ENCODE measurements at regions not wholly inside any gene's neighbourhood (a gene's known extent, or its start where the extent isn't known, plus 50 kb on each side); places are given as distances from the start of the nearest gene placed in this dataset.

DNA sequence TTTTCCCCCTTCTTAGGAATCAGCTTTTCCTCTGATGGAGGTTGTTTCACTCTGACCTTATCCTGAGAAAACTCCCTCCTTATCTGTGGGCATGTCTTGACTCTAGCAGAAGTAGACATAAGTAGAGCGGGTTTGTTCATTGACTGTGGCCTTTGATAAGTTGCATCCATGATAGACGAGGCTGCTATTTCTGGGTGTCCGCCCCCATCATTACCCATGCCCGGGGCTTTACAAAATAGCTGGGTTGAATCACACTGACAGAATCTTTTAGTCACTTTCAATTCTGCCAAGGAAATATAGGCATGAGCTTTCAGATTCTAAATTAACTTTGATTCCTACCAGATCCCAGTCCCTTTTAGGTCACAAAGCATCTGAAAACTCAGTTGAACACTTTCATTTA lies 223.8 kb downstream of the SEC61B start:
- DNase-seq, result no peak

GRCh38 chr9:99447951-99448350 lies 225.9 kb downstream of the SEC61B start:
- DNase-seq, result no peak

- DNase-seq, result no peak
These were observed 227.6 kb downstream of the SEC61B start for GRCh38 chr9:99449726-99450125.

DNA sequence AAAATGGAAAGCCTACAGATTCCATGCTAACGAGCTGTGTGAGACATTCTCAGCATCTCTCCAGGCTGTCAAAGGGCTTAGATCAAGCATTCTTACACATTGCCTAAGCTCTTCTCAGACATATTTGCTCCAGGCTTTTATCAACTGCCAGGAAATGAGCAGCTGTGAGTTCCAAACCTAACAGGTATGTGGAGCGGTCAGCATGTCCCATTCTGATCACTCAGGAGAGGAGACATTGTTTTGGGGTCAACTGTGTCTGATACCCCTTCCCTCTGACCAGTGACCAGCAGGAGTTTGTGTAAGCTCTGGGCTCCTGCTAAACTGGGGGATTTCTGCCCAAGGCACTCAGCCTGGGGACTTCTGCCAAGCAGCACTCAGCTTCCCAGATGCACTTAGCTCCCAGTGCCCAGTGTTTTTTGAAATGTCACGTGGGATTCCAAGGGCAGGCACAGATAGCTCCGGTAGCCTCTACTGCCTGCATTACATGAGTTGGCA lies 229.1 kb downstream of the SEC61B start:
- DNase-seq, result no peak

DNA sequence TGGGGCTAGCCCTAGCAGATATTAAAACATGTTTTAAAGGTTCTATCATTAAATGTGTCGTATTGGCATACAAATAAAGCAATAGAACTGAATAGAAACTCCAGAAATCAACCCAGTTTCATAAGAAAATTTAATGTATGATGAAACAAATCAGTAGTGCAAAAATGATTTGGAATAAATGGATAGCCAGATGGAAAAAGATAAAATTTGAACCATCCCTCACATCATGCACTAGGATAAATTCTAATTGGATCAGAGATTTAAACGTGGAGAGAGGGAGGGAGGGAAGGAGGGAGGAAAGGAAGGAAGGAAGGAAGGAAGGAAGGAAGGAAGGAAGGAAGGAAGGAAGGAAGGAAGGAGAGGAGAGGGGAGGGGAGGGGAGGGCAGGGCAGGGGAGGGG lies 235.3 kb downstream of the SEC61B start:
- no peak for DNase-seq

GRCh38 chr9:99457981-99458380 lies 235.9 kb downstream of the SEC61B start:
- no peak for DNase-seq

DNA sequence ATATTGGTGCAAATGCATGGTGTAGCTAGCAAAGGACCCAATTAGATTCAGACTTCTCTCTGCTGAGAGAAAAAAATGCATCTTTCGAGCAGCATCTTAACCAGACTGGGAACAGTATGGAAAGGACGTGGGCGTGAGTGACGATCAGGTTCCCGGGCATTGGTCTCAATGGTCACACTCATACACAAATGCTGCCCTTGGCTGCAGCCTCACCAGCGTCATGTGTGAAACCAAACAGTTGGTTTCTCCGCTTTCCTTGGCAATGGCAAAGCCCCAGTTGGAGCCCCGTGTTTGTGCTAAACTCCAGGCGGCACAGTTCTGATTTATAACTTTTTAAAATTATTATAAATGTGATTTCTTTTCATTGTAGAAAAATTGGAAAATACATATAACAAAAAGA lies 237.8 kb downstream of the SEC61B start:
- DNase-seq, result no peak

DNA sequence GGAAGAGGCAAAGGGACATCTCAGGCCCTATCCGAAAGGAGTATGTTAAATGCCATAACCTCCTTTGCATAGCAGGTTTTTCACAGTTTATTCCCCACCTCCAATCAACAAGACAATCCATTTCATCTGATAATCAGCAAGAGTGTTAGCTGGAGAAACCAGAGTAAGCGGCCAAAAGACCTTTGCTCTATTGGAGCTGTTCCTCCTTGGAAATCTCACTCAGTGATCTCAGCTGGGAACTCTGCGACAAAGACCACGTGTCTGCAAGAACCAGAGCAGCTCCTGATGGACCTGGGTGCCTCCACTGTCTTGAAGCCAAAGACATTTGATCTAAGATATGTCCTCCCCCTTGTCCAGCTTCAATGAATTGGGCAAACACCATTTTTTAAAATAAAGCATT lies 241.0 kb downstream of the SEC61B start:
- no peak for DNase-seq

DNA sequence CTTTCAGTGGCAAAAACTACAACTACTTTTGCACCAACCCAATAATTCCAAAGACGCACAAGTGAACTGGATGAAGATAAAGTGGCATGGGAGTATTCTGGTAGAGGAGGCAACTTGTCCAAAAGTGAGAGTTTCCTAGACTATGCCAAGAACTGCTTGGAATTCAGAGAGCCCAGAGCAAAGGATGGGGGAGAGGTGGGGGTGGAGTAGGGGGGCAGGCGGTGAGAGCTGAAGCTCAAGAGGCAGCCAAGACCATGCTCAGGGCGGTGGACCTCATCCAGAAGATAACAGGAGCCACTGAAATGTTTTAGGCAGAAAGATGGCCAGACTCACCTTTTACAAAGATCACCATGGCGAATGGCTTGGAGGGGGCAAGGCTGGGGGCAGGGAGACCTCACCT lies 242.5 kb downstream of the SEC61B start:
- no peak for DNase-seq

GRCh38 chr9:99465231-99465907 lies 243.3 kb downstream of the SEC61B start:
- no peak for DNase-seq

DNA sequence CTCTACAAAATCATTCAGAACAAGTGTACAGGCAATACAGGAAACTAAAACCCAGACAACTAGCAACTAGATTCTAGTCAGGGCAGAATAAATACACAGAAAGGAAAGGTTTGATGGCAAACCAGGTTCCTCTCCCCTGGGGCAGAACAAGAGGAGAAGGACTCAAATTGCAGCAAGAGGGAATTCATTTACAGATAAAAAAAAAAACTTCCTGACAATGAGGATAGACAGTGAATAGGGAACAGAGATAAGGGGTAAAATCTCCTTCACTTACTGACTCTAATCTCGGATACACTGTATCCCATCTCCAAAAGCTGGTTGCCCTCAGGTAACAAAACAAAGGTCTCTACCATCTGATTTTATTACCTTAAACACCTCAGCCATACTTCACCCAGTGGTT lies 244.0 kb downstream of the SEC61B start:
- DNase-seq, result no peak

DNA sequence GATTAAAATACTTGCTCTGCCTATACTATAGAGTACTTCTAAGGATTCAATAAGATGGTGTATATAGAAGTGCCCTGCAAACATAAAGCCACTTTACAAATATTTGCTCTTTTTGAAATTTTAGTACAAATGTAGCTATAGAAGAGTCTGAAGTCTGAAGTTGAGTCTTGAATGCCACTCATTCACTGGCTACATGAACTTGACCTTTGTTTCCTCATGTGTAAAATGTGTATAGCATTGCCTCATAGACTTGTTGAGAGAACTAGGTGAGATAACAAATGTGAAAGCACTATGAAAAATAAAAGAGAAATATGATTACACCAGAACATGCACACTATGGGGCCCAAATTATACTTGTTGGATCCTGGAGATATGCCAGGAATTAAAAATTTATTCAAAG lies 244.7 kb downstream of the SEC61B start:
- no peak for DNase-seq

GRCh38 chr9:99471033-99471432 lies 249.0 kb downstream of the SEC61B start:
- DNase-seq, result no peak

GRCh38 chr9:99472240-99472915 lies 250.3 kb downstream of the SEC61B start:
- no peak for DNase-seq

DNA sequence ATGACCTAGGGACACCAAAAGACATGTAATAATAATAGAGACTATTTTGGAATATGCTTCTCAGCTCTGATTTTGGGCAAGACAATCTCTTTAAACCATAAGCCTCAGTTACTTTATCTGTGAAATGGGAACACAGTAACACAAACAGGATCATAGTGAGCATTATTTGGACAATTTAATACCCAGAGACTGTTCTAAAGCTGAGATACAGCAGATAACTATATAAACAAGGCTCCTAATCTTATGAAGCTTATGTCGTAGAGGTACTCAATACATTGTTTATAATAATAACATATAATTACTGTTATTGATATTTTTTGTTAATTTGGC lies 250.8 kb downstream of the SEC61B start:
- no peak for DNase-seq

DNA sequence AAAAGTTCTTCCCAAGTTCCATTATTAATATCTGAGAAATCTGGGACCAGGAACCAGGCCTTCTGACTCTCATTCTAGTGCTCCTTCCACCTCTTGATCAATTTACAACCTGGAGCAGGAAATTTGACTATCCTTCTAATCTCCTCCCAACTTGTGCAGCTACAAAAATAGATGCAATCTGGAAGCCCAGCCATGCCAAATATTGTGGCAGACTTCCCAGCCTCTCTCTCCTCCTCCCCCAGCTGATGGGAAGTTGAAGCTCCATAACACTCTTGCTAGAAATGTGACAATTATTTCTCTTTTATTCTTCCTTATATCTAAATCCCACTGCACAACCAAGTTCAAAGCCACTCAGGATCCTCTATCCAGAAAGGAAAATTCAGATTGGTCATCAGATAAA lies 252.1 kb downstream of the SEC61B start:
- no peak for DNase-seq

DNA sequence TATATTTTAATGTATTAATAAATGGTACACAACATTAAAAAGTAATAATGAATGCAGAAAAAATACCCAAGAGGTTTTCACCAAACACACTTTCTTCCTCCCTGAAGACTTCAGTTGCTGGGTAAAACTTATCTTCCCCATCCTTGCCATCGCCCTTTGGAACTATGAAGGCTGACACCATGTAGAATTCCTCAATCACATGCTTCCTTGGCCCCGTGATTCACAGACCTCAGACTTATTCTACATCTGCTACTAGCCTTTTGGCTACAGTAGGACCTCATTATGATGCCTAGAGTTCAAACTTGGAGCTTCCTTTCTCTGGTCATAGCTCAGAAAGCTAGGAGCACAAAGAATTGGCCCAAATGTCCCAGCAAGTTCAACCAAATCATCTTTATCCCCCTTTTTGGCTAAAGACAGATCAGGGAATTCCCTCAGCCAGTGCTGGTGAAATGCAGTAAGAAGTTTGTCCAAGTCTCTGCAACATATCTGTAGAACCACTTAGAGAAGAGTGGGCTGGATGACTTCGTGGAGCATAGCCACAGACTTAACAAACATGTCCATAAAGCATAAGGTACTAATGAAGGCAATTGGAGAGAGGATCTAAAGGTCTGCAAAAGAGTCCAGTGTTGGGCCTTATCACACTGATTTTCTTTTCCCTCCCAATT lies 253.5 kb downstream of the SEC61B start:
- no peak for DNase-seq

DNA sequence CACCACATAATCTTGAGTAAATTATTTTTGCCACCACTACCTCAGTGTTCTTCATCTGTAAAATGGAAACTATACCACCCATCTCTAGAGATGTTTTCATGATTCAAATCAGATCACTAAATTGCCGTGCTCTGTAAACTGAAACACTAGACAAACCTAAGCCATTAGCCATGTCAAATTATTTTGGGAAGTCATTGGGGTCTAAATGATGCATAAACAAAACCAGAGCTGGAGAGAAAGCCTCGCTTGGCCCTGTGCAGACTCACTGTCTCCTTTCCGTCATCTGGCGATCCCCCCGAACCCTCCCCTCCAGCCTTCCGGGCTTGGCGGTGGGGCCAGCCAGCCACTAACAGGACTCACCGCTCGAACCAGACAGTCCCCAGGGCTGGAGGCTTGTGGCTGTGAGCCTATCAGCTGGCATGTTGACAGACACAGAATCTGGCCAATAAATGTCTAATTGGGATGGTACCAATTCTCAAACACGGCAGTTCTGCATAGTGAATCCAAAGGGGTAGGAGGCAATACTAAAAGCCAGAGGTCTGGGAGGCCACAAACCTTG lies 256.5 kb downstream of the SEC61B start:
- DNase-seq, result no peak

DNA sequence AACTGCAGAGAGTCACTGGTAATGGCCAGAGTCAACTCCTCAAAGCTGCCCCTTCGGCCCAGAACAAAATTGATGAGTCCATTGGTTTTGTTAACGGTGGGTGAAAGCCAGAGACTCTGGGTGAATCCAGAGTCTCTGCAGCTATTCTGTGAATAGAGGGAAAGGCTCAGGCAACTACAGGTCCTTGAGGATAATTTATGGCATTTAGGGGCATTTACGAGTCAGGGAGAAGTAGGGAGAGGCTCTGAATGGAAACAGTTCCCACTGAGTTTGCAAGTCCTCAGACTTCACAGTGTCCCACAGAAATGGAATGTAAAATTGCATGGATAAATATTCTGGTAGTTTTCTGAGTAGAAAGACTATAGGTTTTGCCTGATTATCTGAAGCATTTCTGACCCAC lies 257.8 kb downstream of the SEC61B start:
- DNase-seq, result no peak

- DNase-seq, result no peak
These were observed 263.4 kb downstream of the SEC61B start for GRCh38 chr9:99485459-99485858.

DNA sequence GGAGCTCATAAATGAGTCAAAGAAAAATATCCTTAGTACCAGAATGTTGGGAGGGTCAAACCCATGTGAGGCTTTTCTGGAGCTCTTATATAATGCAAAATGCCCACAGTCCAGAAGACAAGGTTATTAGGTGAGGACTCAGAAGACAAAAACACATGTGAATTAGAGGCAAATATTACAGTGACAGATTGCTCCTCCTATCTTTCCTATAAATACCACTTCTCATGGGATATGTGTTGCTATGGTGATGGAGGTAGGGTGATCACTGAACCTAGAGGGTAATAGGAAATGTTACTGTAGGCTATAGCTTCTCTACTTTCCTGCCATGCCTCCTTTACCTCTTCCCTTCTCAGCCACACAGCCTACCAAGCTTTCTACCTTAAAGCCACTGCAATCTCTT lies 264.6 kb downstream of the SEC61B start:
- no peak for DNase-seq

DNA sequence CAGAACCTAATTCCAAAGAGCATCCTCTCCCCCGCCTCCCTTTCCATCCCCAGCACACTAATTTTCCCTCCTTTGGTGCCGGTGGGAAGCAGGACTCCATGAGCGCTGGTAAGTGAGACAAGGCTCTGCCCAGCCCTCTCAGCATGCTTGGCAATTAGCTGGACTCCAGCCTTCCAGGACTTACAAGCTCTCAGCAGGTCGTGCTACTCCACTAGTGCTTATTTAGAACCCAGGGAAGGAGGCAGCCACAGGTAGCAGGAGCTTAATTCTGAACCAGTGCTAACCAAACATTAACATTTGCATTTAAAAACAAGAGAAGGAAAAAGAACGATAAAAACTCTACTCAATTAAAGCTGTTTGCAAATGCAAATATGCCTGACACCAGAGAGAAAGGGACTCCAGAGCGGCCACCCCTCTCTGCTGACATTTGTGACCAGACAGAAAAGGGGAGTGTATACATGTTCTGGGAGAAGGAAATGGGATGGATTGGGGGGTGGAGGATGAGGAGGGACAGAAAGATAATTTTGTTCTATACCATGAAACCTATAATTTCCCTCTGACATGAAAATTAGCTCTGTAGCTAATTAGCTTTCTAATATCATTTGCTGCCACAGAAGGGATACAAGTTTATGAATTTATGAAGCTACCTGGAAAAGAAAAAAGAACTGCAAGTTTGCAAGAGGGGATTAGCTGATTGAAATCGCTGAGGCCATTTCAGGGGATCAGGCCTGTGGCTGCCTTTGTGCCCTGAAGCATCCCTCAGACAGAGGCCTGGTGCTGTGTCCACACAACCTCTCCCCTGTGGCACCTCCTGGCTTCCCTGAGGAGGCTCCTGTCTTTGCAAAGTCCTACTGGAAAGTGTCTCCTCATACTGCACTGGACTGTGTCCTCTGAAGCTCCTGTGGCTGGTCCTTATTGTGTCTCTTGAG lies 266.3 kb downstream of the SEC61B start:
- DNase-seq, result no peak

GRCh38 chr9:99489060-99489413 lies 267.0 kb downstream of the SEC61B start:
- no peak for DNase-seq

All from NCI-H2227 treated with DMSO at 0.1 percent for 48 hours (cell line).